Transverse colon (tissue), 4 donors: ENCODE measurements at regions not wholly inside any gene's neighbourhood (a gene's known extent, or its start where the extent isn't known, plus 50 kb on each side); places are given as distances from the start of the nearest gene placed in this dataset.

ENCODE experiments used
- DNase-seq: peaks from one replicate; pipeline ENCODE4 v3.0.0-alpha.2; 2019
- H3K27ac ChIP-seq, 4 donors: fragments of 200-600 bp; sonication (generic); 2 replicates each; pipeline ENCODE4 v1.5.1; 2016 to 2018; ENCODE audit warnings: inconsistent platforms in 4 of 4
- H3K27me3 ChIP-seq: fragments of 200-600 bp; sonication (generic); 2 replicates; pipeline ENCODE4 v1.5.1; 2017; ENCODE audit warnings: inconsistent platforms
- H3K36me3 ChIP-seq, 4 donors: fragments of 200-600 bp; sonication (generic); 2 replicates each; pipeline ENCODE4 v1.5.1; 2017 to 2019; ENCODE audit warnings: inconsistent platforms in 4 of 4
- H3K4me1 ChIP-seq, 4 donors: fragments of 200-600 bp; sonication (generic); 2 replicates each; pipeline ENCODE4 v1.5.1; 2017 to 2020; ENCODE audit warnings: inconsistent platforms in 4 of 4
- H3K4me3 ChIP-seq, 4 donors: fragments of 200-600 bp; sonication (generic); 1 replicate in 1 of 4; 2 replicates in 3 of 4; pipeline versions ENCODE4 v1.5.1 to v1.6.1; 2017 to 2019; ENCODE audit warnings: inconsistent platforms in 4 of 4
- H3K9me3 ChIP-seq, 2 donors: fragments of 200-600 bp; sonication (generic); 2 replicates each; pipeline ENCODE4 v1.5.1; 2017 to 2019; ENCODE audit warnings: inconsistent platforms in 2 of 2
- CTCF ChIP-seq, 5 experiments: fragments of 200-600 bp in 3 of 5; fragments of 450-650 bp in 2 of 5; sonication (generic) in 3 of 5; IDR thresholded peaks; 1 replicate in 2 of 5; 2 replicates in 3 of 5; pipeline ENCODE4 v1.5.1; 2016 to 2017; ENCODE audit warnings: antibody characterized with exemption in 5 of 5, inconsistent platforms in 3 of 5, mild to moderate bottlenecking in 2 of 5, moderate library complexity in 1 of 5
- EP300 ChIP-seq: sonication (generic); formaldehyde crosslinking; IDR thresholded peaks from one replicate; pipeline ENCODE4 v1.6.1; 2017; ENCODE audit warnings: antibody characterized with exemption, low read depth
- POLR2A ChIP-seq: fragments of 450-650 bp; IDR thresholded peaks from one replicate; pipeline ENCODE4 v1.6.1; 2016; ENCODE audit warnings: antibody characterized with exemption, mild to moderate bottlenecking, moderate library complexity
- POLR2AphosphoS5 ChIP-seq, 3 donors: sonication (generic); formaldehyde crosslinking; IDR thresholded peaks; one replicate each; pipeline ENCODE4 v1.6.1; 2016; ENCODE audit warnings: antibody characterized with exemption in 3 of 3
- WGBS, 2 donors: methylation state at CpG; one replicate each; pipeline ENCODE4 v1.1.5; 2018; ENCODE audit warnings: low coverage in 1 of 2; 5-methylcytosine and 5-hydroxymethylcytosine counted together
- in situ Hi-C, 4 donors: fragments of 200-750 bp; cut with MboI; loops; one replicate each; pipeline versions ENCODE4 v1.15.0 to v1.15.1; 2017; ENCODE audit warnings: low sequenced_read_pairs in 3 of 4, low pct_ligation_motif_present in 1 of 4, low pct_unique_long_range_greater_than_20kb in 1 of 4
- intact Hi-C: fragments of 100-400 bp; cut with DNase I; formaldehyde crosslinking; loops from one replicate; pipeline ENCODE4 v1.15.1; 2023; ENCODE audit warnings: low total_unique reads

GRCh38 chr10:9939716-9940115, 1078.0 kb upstream of the CELF2 start:
- in situ Hi-C loops (no loop called here), intact Hi-C loops (no loop called here)
- Histone ChIP-seq H3K4me3 (no peak overlapping the region), H3K27ac (no peak overlapping the region), H3K36me3 (no peaks in the 10 kb centered on the region), H3K4me1 (no peaks in the 10 kb centered on the region), H3K9me3 (no peaks in the 10 kb centered on the region), H3K27me3 (no peaks in the 10 kb centered on the region)
- 82 to 88% methylated on average over 2 of the region's 2 CpGs for WGBS, 2 donors
- DNase-seq, result no peak
- TF ChIP-seq POLR2AphosphoS5 (IDR thresholded peaks at IDR 0.05) (no peak), EP300 (no peak), CTCF (IDR thresholded peaks at IDR 0.05) (no peak), POLR2A (no peak)

DNA sequence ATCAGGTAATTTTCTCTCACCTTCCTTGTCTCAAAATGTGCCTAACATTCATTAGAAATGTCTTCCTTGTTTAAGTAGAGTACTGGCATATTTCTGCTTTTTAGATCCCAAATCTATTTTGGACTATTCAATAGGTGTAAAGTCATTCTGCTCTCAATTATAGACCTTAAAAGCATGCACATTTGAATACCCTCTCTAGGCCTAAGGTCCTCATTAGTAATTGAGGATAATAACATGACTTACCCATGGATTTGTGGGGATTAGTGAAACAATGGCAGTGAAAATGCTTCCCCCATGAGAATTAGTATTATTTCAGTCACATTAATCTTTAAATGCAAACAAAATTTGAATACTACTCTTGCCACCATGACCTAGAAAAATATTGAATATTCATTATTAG, 1073.0 kb upstream of the CELF2 start:
- no peak overlapping the region for H3K4me3 ChIP-seq
- intact Hi-C loops (no loop called here), in situ Hi-C loops (no loop called here)
- TF ChIP-seq POLR2AphosphoS5 (IDR thresholded peaks at IDR 0.05) (no peak), EP300 (no peak), POLR2A (no peak), CTCF (IDR thresholded peaks at IDR 0.05) (no peak)
- no peaks in the 10 kb centered on the region for H3K4me1 ChIP-seq
- no peak overlapping the region for H3K27ac ChIP-seq
- no peaks in the 10 kb centered on the region for H3K27me3 ChIP-seq
- H3K9me3 ChIP-seq, result no peaks in the 10 kb centered on the region
- DNase-seq, result no peak
- H3K36me3 ChIP-seq, result no peaks in the 10 kb centered on the region

GRCh38 chr10:9950070-9950469, 1067.6 kb upstream of the CELF2 start:
- no peaks in the 10 kb centered on the region for H3K4me1 ChIP-seq
- no peak for TF ChIP-seq CTCF (IDR thresholded peaks at IDR 0.05)
- no peak for TF ChIP-seq POLR2A
- TF ChIP-seq EP300, result no peak
- TF ChIP-seq POLR2AphosphoS5 (IDR thresholded peaks at IDR 0.05), result no peak
- no peak overlapping the region for H3K4me3 ChIP-seq
- H3K36me3 ChIP-seq, result no peaks in the 10 kb centered on the region
- in situ Hi-C loops, result no loop called here
- intact Hi-C loops, result no loop called here
- H3K9me3 ChIP-seq, result no peaks in the 10 kb centered on the region
- no peak for DNase-seq
- H3K27me3 ChIP-seq, result no peaks in the 10 kb centered on the region
- 66 to 67% methylated on average over 2 of the region's 2 CpGs for WGBS, 2 donors
- H3K27ac ChIP-seq, result no peak overlapping the region

DNA sequence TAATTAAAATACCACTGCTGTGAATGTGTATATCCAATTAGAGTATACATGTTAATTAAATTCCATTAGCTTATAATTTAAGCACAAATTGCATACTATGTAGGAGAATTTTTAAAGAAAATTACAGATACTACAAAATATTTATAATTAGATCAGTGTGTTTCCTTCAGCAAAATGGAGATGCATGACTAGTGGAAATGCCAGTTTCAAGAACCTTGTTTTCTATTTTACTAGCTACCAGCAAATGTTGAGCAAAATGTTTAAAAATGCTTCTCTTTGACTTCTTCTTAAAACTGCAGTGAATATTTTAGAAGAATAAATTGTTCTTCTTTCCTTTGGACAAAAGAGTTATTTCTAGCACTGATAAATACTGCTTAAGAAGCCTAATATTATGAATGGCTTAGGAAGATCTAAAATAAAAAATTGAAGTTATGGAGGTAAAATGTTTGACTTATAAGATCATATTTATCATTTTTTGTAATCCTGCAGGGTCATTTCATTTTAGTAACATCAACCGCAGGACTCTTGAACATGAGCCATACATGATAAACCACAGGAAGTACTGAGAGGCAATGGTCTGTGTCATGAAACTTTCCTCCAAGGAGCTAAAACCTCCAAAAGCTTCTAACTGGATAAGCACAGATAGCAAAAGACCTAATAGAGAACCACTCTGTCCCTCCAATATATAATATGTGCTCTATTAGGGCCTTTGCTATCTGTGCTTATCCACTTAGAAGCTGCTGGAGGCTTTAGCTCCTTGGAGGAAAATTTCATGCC, 1066.0 kb upstream of the CELF2 start:
- in situ Hi-C loops, result no loop called here

More for the DNA sequence above, 1066.0 kb upstream of the CELF2 start:
- no peak overlapping the region for H3K4me3 ChIP-seq
- H3K4me1 ChIP-seq, result no peaks in the 10 kb centered on the region
- 81 to 90% methylated on average over 1 of the region's 1 CpG for WGBS, 2 donors
- H3K36me3 ChIP-seq, result no peaks in the 10 kb centered on the region
- no peaks in the 10 kb centered on the region for H3K9me3 ChIP-seq
- intact Hi-C loops, result no loop called here
- no peak for TF ChIP-seq POLR2AphosphoS5 (IDR thresholded peaks at IDR 0.05)
- TF ChIP-seq CTCF (IDR thresholded peaks at IDR 0.05), result no peak
- no peak for TF ChIP-seq POLR2A
- TF ChIP-seq EP300, result no peak
- no peaks in the 10 kb centered on the region for H3K27me3 ChIP-seq
- no peak overlapping the region for H3K27ac ChIP-seq
- no peak for DNase-seq
